ENCODE measurements at regions not wholly inside any gene's neighbourhood (a gene's known extent, or its start where the extent isn't known, plus 50 kb on each side); places are given as distances from the start of the nearest gene placed in this dataset.

DNA sequence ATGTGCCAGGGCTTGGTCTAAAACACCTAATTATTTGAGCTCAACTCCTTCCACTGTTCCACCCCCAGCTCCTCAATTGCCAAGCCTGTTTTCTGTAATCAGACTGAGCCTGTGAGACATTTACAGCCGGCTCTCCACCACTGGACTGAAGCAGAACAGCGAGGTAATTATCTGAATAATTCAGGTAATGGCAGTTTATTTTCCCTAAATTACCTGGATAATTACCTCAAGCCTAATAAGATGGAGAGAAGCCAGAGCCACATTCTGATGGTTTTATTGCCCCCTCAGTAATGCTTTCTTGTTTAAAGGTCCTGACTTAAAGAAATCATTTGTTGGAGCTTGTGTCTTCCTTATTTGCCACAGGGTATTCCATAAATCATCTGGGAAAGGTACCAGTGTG is 64.2 kb downstream of the FZD4 start:
- no peak for TF ChIP-seq CTCF (IDR thresholded peaks at IDR 0.05; ENCODE audit: low read length, missing control alignments)
- no peak overlapping the region for H3K4me3 ChIP-seq (replicated peaks; ENCODE audit: low read depth, low read length)
- DNase-seq (ENCODE audit: low read depth) = no peak

DNA sequence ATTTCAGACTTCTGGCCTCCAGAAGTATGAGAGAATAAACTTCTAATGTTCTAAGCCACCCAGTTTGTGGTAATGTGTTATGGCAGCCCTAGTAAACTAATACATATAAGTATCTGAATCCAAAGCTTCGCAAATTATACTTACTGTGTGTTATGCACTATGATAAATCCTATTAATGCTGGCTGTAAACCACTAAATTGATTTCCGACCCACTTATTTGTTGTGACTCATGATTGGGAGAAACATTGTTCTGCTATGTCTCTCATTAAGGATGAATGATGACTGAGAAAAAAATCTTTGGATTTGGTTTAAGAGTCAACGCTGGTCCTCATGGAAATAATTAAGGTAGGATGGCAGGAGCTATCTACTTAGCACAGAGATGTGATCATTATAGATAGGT is 62.0 kb downstream of the FZD4 start:
- no peak for DNase-seq (ENCODE audit: low read depth)
- TF ChIP-seq CTCF (IDR thresholded peaks at IDR 0.05; ENCODE audit: low read length, missing control alignments) = no peak
- no peak overlapping the region for H3K4me3 ChIP-seq (replicated peaks; ENCODE audit: low read depth, low read length)
